Coronary artery (tissue), 2 donors: ENCODE measurements at regions not wholly inside any gene's neighbourhood (a gene's known extent, or its start where the extent isn't known, plus 50 kb on each side); places are given as distances from the start of the nearest gene placed in this dataset.

Experiments
- DNase-seq: peaks from one replicate; pipeline ENCODE4 v3.0.0-alpha.2; 2017; ENCODE audit warnings: low spot score
- H3K27ac ChIP-seq, 2 donors: fragments of 200-600 bp; sonication (generic); one replicate each; pipeline ENCODE4 v1.5.1; 2016 to 2019
- H3K4me3 ChIP-seq: fragments of 200-600 bp; sonication (generic); 2 replicates; pipeline ENCODE4 v1.5.1; 2016; ENCODE audit warnings: mild to moderate bottlenecking, moderate library complexity
- TF ChIP-seq, protein P1 (sequence below): fragments of 200-600 bp; sonication (generic); IDR thresholded peaks from one replicate; pipeline ENCODE4 v1.5.1; 2019; ENCODE audit warnings: antibody characterized with exemption

DNA sequence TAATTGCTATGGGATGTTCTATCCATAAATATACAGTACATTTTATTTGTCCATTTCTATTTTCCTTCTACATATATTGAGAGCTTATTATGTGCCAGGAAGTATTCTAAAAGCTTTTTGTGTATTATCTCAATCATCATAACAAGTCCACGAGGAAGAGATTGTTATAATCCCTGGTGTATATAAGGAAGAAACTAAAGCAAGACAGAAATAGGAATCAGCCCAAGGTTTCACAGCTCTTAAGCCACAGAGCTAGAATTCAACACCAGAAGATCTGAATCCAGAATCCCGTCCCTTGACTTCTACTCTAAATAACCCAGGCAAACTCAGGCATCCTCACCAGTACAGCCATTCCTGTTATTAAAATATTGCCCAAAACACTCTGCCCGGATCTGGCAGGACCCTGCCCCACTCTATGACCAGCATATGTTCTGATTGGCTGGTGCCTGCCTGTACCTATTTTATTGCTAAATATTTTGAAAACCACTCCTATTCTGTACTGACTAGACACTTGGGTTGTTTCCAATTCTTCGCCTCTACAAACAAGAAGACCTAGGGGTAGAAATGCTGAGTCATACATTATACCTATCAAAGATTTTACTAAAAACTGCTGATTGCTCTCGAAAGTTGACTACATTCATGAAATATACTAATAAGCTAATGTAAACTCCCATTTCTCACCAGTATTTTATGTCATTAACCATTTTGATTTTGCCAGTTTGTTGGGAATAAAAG is 297.4 kb downstream of the ENC1 start:
- Histone ChIP-seq H3K27ac (no peak overlapping the region), H3K4me3 (no peak overlapping the region)
- no peak for DNase-seq
- TF ChIP-seq, protein P1, sequence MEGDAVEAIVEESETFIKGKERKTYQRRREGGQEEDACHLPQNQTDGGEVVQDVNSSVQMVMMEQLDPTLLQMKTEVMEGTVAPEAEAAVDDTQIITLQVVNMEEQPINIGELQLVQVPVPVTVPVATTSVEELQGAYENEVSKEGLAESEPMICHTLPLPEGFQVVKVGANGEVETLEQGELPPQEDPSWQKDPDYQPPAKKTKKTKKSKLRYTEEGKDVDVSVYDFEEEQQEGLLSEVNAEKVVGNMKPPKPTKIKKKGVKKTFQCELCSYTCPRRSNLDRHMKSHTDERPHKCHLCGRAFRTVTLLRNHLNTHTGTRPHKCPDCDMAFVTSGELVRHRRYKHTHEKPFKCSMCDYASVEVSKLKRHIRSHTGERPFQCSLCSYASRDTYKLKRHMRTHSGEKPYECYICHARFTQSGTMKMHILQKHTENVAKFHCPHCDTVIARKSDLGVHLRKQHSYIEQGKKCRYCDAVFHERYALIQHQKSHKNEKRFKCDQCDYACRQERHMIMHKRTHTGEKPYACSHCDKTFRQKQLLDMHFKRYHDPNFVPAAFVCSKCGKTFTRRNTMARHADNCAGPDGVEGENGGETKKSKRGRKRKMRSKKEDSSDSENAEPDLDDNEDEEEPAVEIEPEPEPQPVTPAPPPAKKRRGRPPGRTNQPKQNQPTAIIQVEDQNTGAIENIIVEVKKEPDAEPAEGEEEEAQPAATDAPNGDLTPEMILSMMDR, result no peak

GRCh38 chr5:74342182-74342581 is 298.3 kb downstream of the ENC1 start:
- TF ChIP-seq, protein P1, result no peak
- no peak overlapping the region for H3K27ac ChIP-seq
- no peak for DNase-seq

DNA sequence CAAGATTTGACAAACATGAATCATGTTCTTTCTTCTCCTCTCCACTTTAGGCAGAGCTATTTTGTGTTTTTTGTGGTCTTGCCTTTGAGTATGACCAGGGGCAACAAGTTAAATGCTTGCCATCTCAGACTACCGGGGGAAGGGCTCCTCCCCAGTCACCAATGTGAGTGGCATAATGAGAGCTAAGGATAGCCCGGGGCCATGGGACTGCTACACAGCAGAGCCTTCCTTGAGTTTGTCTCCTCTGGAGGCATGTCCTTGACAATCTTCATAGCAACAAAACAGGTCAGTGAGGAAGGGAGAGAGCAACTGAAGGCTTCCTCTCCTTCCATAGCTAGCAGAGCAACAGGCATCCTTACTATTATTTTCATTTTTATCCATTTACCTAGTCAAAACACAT is 299.3 kb downstream of the ENC1 start:
- no peak for DNase-seq
- no peak overlapping the region for H3K4me3 ChIP-seq
- TF ChIP-seq, protein P1, result no peak

More at GRCh38 chr5:74342182-74342581, 298.3 kb downstream of the ENC1 start:
- H3K4me3 ChIP-seq, result no peak overlapping the region

GRCh38 chr5:74340476-74340875 is 300.1 kb downstream of the ENC1 start:
- TF ChIP-seq, protein P1, result no peak

More for the DNA sequence above, 299.3 kb downstream of the ENC1 start:
- no peak overlapping the region for H3K27ac ChIP-seq

DNA sequence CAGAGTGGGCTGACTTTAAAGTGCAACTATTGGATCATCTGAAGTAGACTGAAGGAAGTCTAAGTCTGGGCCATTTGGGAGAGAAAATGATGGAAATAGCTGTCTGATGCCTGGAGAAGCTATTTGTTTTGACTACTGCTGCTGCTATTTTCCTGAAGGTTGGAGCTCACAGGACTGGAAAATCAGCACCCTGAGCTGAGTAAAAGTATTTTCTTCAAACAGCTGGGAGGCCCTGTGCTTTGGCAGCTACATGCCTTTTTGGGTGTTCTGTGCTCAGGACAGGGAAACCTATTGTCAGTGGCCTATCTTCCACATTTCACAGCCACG is 302.6 kb downstream of the ENC1 start:
- TF ChIP-seq, protein P1, result no peak

More at GRCh38 chr5:74340476-74340875, 300.1 kb downstream of the ENC1 start:
- Histone ChIP-seq H3K4me3 (no peak overlapping the region), H3K27ac (no peak overlapping the region)
- DNase-seq, result no peak

GRCh38 chr5:74337254-74337983 is 303.1 kb downstream of the ENC1 start:
- TF ChIP-seq, protein P1, result no peak
- Histone ChIP-seq H3K4me3 (no peak overlapping the region), H3K27ac (no peak overlapping the region)
- DNase-seq, result no peak

More for the DNA sequence above, 302.6 kb downstream of the ENC1 start:
- Histone ChIP-seq H3K4me3 (no peak overlapping the region), H3K27ac (no peak overlapping the region)
- no peak for DNase-seq

DNA sequence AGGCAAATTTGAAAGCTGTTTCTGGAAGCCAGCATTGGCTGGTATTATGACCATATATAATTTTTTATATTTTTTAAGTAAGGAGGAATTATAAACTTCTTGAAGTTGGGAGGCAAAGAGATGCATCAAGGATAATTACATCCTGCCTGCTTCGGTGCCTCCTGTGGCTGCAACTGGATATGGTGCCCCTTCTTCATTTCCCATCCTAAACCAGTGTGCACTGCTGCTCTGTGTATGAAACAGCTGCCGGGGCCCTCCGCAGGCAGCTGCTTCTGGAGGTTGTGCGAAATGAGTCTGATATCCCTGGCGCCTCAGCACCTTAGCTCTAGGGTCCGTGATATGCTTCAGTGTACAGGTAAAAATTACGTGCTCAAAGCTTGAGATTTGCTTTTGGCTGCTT is 304.2 kb downstream of the ENC1 start:
- no peak for DNase-seq
- no peak overlapping the region for H3K4me3 ChIP-seq
- H3K27ac ChIP-seq, result no peak overlapping the region
- TF ChIP-seq, protein P1, result no peak
